ENCODE measurements at regions not wholly inside any gene's neighbourhood (a gene's known extent, or its start where the extent isn't known, plus 50 kb on each side); places are given as distances from the start of the nearest gene placed in this dataset.
A peak's percentile ranks its signal among the peaks of the same experiment; 100 is the strongest.

GRCh38 chr7:46834921-46835320, 747.0 kb downstream of the TNS3 start:
- no peak overlapping the region for H3K18ac ChIP-seq (ENCODE audit: low read depth, low read length)
- H3K4me3 ChIP-seq (ENCODE audit: insufficient read depth, low read depth, low read length), result no peak overlapping the region
- no peak overlapping the region for H3K56ac ChIP-seq (ENCODE audit: extremely low read depth, insufficient read depth, low read length)
- TF ChIP-seq RAD21 (IDR thresholded peaks at IDR 0.05; ENCODE audit: low read length), result no peak
- TF ChIP-seq CHD1 (IDR thresholded peaks at IDR 0.05; ENCODE audit: low read depth, low read length), result no peak
- TF ChIP-seq MAZ (IDR thresholded peaks at IDR 0.05; ENCODE audit: borderline replicate concordance, low read depth, low read length), result no peak
- TF ChIP-seq BHLHE40 (IDR thresholded peaks at IDR 0.05; ENCODE audit: low read depth, low read length), result no peak
- TF ChIP-seq NFE2L2 (IDR thresholded peaks at IDR 0.05; ENCODE audit: low read depth, low read length), result no peak
- no peak for TF ChIP-seq RFX5 (IDR thresholded peaks at IDR 0.05; ENCODE audit: low read depth, low read length)
- TF ChIP-seq POLR2A (IDR thresholded peaks at IDR 0.05; ENCODE audit: low read depth, low read length), result no peak
- TF ChIP-seq RCOR1 (IDR thresholded peaks at IDR 0.05; ENCODE audit: insufficient replicate concordance, low read length), result no peak
- no CpG with 5 or more reads among the region's 5 CpGs for WGBS, 2 experiments (ENCODE audit: extremely low coverage in 2 of 2, insufficient read length in 1 of 2)
- no peak overlapping the region for H4K5ac ChIP-seq (ENCODE audit: low read depth, low read length)
- H4K20me1 ChIP-seq (ENCODE audit: insufficient read depth, low read length), result no peaks in the 10 kb centered on the region
- H3K4ac ChIP-seq (ENCODE audit: low read depth, low read length), result no peak overlapping the region
- ATAC-seq (ENCODE audit: low read depth), result no peak
- no peak overlapping the region for H3K27ac ChIP-seq (ENCODE audit: insufficient read depth, low read length)
- POLR2A ChIA-PET (ENCODE audit: unreplicated experiment), result no interaction called here
- H2AK5ac ChIP-seq (ENCODE audit: low read depth, low read length), result peak overlapping the region; percentile 20; the same call in 1 of the 2 replicates
- H3K27me3 ChIP-seq (ENCODE audit: control insufficient read depth, insufficient read depth, low read length), result no peaks in the 10 kb centered on the region
- H4K8ac ChIP-seq (ENCODE audit: low read depth in 2 of 2, low read length in 2 of 2), result no peak overlapping the region; a peak in 1 of 4 replicates
- H3K79me1 ChIP-seq (ENCODE audit: low read depth in 1 of 2, low read length in 2 of 2), result no peaks in the 10 kb centered on the region
- no peaks in the 10 kb centered on the region for H3K36me3 ChIP-seq (ENCODE audit: control insufficient read depth, insufficient read depth, low read length)
- BruUV-seq (replicated peaks), result no TSS peak
- CTCF ChIA-PET, result interaction anchor here (0.6 kb wide), 1 partner anchor 912 kb away, joined by 3 read pairs; no protein-coding TSS in a partner anchor
- H3K9me1 ChIP-seq (ENCODE audit: insufficient read depth, low read length), result peaks cover 3% of the 10 kb centered on the region; the same call in 1 of the 2 replicates
- H3K23ac ChIP-seq (ENCODE audit: low read depth, low read length), result no peak overlapping the region
- in situ Hi-C loops (cut with MboI; ENCODE audit: low sequenced_read_pairs), result no loop called here
- no peak overlapping the region for H2BK5ac ChIP-seq (ENCODE audit: low read depth, low read length, poor library complexity, severe bottlenecking)
- dilution Hi-C loops (cut with HindIII; ENCODE audit: low sequenced_read_pairs, unreplicated experiment), result no loop called here
- H3K9ac ChIP-seq (ENCODE audit: low read depth, low read length), result no peak overlapping the region
- H3K4me2 ChIP-seq (ENCODE audit: low read depth, low read length), result no peak overlapping the region
- no peak for DNase-seq
- no peak overlapping the region for H3K14ac ChIP-seq (replicated peaks; ENCODE audit: low read depth, low read length)
- peaks cover 2% of the 10 kb centered on the region; the same call in 1 of the 2 replicates for H3K4me1 ChIP-seq (ENCODE audit: control insufficient read depth, insufficient read depth, low read length)
- H4K91ac ChIP-seq (ENCODE audit: insufficient read depth, low read depth, low read length), result no peak overlapping the region
- no peak overlapping the region for H2AFZ ChIP-seq (replicated peaks; ENCODE audit: low read length, poor library complexity)
- intact Hi-C loops (cut with micrococcal nuclease), result no loop called here
- H2BK20ac ChIP-seq (ENCODE audit: low read depth, low read length), result no peak overlapping the region
- H2BK15ac ChIP-seq (ENCODE audit: low read depth, low read length), result no peak overlapping the region
- no peak overlapping the region for H2AK9ac ChIP-seq (replicated peaks; ENCODE audit: low read depth, low read length, poor library complexity)
- H3K9me3 ChIP-seq (ENCODE audit: control insufficient read depth, insufficient read depth, low read length), result no peaks in the 10 kb centered on the region
- no peak overlapping the region for H2BK120ac ChIP-seq (ENCODE audit: low read depth, low read length)

Data from IMR-90 (cell line).